HG03135 (cell line): ENCODE measurements at regions not wholly inside any gene's neighbourhood (a gene's known extent, or its start where the extent isn't known, plus 50 kb on each side); places are given as distances from the start of the nearest gene placed in this dataset.
"Not testable (repeated sequence)": the region's sequence is repeated elsewhere in the genome, so short reads cannot be mapped to it uniquely, and the experiment has no call there.

Experiments
- ATAC-seq: cut with Tn5 transposase; IDR thresholded peaks from one replicate; pipeline ENCODE4 v1.9.1; 2021; ENCODE audit warnings: mild to moderate bottlenecking, moderate library complexity; ENCODE audit not compliant: unreplicated experiment

- no peak for ATAC-seq
These were observed 498.6 kb upstream of the ISX start for GRCh38 chr22:34567367-34567766.

- no peak for ATAC-seq
These were observed 495.6 kb upstream of the ISX start for GRCh38 chr22:34570408-34570807.

GRCh38 chr22:34579519-34579918 lies 486.4 kb upstream of the ISX start:
- no peak for ATAC-seq

- ATAC-seq: no peak
These were observed 478.3 kb upstream of the ISX start for GRCh38 chr22:34587357-34588356.

- ATAC-seq: no peak
These were observed 476.9 kb upstream of the ISX start for GRCh38 chr22:34588871-34589545.

GRCh38 chr22:34592123-34592740 lies 473.7 kb upstream of the ISX start:
- ATAC-seq: no peak

GRCh38 chr22:34599567-34599966 lies 466.4 kb upstream of the ISX start:
- no peak for ATAC-seq

GRCh38 chr22:34604312-34604711 lies 461.6 kb upstream of the ISX start:
- ATAC-seq: no peak

- ATAC-seq: no peak
These were observed 457.9 kb upstream of the ISX start for GRCh38 chr22:34608106-34608505.

- ATAC-seq: no peak
These were observed 457.3 kb upstream of the ISX start for GRCh38 chr22:34608540-34609115.

- ATAC-seq: no peak
These were observed 456.3 kb upstream of the ISX start for GRCh38 chr22:34609646-34610045.

- no peak for ATAC-seq
These were observed 445.8 kb upstream of the ISX start for GRCh38 chr22:34620161-34620560.

- no peak for ATAC-seq
These were observed 445.1 kb upstream of the ISX start for GRCh38 chr22:34620832-34621231.

GRCh38 chr22:34622602-34623001 lies 443.4 kb upstream of the ISX start:
- ATAC-seq: no peak

GRCh38 chr22:34623580-34623979 lies 442.4 kb upstream of the ISX start:
- no peak for ATAC-seq

- not testable (repeated sequence) for ATAC-seq
These were observed 440.1 kb upstream of the ISX start for GRCh38 chr22:34625892-34626291.

- ATAC-seq: no peak
These were observed 427.8 kb upstream of the ISX start for GRCh38 chr22:34638128-34638527.

GRCh38 chr22:34639911-34640310 lies 426.0 kb upstream of the ISX start:
- ATAC-seq: no peak

GRCh38 chr22:34645375-34645774 lies 420.6 kb upstream of the ISX start:
- ATAC-seq: no peak

GRCh38 chr22:34669001-34669400 lies 397.0 kb upstream of the ISX start:
- ATAC-seq: no peak

GRCh38 chr22:34683031-34683430 lies 382.9 kb upstream of the ISX start:
- ATAC-seq: not testable (repeated sequence)
